HTR-8/SVneo (cell line): ENCODE measurements at regions not wholly inside any gene's neighbourhood (a gene's known extent, or its start where the extent isn't known, plus 50 kb on each side); places are given as distances from the start of the nearest gene placed in this dataset.

Experiments
- DNase-seq: peaks from one replicate; pipeline ENCODE4 v3.0.0; 2011; ENCODE audit warnings: low spot score, mixed read lengths; ENCODE audit not compliant: insufficient read length
- FAIRE-seq: peaks from 2 replicates; lab custom pipeline; 2011; peaks lifted over from hg19 to GRCh38; lab: Jason Lieb, UNC

DNA sequence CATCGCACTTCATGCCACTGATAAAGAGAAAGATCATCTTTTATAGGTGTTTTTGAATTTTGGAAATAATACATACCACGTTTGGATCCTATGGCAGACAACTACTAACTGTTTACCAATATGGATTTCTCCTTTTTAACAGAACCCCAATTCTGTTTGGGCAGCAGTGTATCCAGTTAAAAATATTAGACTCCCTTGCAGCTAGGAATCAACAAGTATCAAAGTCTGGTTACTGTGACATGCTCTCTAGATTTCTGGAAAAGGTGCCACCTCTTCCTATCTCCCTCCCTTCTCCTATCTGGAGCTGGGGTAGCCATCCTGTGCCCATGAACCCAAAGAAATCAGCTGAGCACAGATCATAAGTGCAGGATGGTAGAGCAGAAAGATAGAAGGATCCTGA, 54.1 kb upstream of the DTNBP1 start:
- no peak for DNase-seq
- FAIRE-seq = no peak

DNA sequence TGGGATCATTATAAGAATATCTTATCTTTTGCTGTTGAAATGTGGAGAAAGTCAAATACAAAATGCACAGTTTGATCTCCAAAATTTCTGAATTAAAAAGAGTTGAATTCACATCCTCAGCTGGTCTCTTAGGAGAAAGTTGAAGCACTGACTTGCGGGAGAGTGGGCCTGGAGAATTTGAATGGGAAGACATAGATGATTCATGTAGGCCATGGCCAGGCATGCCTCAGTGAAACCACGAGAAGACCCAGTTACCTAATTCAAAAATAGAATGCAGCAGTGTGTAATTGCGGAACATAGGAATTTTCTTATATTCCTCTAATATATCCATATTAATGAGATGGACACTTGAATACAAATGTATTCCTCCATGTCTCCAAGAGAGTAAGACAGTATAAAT, 53.0 kb upstream of the DTNBP1 start:
- DNase-seq (no peak), FAIRE-seq (no peak)

DNA sequence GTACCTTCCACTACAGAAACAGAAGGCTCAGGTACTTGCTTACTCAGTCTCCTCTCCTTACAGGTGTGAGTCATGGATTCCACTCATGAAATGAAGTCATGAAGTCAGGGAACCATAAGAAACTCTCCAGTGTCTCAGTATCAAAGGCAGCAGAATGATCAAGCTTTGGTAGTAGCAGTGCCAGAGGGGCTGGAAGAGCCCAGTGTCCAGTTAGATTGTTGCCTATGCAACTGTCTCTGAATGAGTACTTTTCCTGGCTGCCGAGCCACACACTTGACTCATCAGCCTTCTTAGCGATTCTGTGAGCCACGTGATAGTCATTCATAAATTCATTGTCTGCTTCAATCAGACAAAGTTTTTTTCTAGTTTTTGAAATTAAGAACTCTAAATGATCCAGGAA, 52.2 kb upstream of the DTNBP1 start:
- FAIRE-seq = no peak
- DNase-seq = no peak

DNA sequence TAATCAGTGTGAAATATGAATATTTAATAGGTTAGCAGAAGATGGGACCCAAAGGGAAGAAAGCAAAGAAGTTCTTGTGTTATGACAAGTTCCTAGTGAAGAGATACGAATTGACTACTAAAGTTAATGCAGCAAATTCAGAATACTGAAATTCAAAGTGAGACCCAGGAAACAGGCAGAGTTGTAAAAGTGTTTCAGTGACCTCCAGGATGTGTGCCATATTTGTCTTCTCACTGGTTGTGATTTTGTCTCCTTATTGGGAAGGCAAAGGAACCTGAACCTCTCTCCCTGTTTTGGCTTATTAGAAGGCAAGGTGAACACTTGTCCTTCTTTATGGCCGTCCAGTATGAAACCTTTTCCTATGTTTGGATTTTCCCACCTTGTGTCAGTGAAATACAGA, 51.8 kb upstream of the DTNBP1 start:
- FAIRE-seq = no peak

DNA sequence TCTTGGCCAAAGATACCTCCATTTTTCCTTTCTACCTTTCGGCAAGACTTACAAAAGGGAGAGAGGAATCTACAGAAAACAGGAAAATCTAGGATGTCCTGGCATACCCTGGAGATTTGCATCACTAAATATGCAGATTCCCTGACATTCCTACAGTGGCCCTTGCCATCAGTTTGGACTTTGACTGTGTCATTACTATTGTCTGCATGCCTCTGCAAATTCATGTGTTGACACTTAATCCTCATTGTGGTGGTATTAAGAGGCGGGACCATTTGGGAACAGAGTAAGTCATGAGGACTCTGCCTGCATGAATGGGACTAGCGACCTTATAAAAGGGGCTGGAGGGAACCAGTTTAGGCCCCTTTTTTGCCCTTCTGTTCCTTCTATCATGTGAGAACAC, 50.5 kb upstream of the DTNBP1 start:
- FAIRE-seq = no peak
- DNase-seq = no peak

More for the DNA sequence above, 51.8 kb upstream of the DTNBP1 start:
- DNase-seq = no peak

DNA sequence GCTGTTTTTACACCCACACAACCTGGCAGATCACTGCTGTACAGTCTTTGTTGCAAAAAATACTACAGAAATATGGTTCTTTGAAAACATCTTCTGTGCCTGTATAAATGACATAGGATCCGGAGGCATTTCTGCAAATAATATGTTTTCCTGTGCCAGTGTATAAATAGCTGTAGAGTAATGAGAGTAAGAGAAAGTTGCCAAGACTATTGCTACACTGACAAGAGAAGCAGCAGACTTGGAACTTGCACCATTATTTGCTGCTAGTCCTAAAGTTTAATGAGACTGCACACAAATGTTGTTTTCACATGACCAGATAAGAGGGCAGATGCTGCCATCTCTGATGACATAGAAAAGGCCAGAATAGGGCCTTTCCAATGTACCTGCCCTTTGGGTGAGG, 50.0 kb upstream of the DTNBP1 start:
- FAIRE-seq (no peak), DNase-seq (no peak)
